ENCODE measurements at regions not wholly inside any gene's neighbourhood (a gene's known extent, or its start where the extent isn't known, plus 50 kb on each side); places are given as distances from the start of the nearest gene placed in this dataset.

DNA sequence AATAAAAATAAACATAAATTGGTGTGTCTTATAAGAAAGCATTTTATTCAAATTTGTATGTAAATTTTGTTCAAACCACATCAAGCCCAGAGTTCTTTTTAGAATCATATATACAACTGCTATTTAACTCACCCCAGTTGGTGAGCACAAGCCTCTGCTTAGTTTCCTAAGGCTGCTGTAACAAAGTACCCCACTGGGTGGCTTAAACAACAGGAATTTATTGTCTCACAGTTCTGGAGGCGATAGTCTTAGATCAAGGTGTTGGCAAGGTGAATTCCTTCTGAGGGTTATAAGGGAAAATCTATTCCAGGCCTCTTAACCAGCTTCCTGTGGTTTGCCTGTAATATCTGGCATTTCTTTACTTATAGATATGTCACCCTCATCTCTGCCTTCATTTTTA, 1133.5 kb downstream of the OLFM4 start:
- no peak for TF ChIP-seq POLR2A (IDR thresholded peaks at IDR 0.05)
- TF ChIP-seq, protein P1, sequence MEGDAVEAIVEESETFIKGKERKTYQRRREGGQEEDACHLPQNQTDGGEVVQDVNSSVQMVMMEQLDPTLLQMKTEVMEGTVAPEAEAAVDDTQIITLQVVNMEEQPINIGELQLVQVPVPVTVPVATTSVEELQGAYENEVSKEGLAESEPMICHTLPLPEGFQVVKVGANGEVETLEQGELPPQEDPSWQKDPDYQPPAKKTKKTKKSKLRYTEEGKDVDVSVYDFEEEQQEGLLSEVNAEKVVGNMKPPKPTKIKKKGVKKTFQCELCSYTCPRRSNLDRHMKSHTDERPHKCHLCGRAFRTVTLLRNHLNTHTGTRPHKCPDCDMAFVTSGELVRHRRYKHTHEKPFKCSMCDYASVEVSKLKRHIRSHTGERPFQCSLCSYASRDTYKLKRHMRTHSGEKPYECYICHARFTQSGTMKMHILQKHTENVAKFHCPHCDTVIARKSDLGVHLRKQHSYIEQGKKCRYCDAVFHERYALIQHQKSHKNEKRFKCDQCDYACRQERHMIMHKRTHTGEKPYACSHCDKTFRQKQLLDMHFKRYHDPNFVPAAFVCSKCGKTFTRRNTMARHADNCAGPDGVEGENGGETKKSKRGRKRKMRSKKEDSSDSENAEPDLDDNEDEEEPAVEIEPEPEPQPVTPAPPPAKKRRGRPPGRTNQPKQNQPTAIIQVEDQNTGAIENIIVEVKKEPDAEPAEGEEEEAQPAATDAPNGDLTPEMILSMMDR (IDR thresholded peaks at IDR 0.05): no peak
